ENCODE measurements at regions not wholly inside any gene's neighbourhood (a gene's known extent, or its start where the extent isn't known, plus 50 kb on each side); places are given as distances from the start of the nearest gene placed in this dataset.

DNA sequence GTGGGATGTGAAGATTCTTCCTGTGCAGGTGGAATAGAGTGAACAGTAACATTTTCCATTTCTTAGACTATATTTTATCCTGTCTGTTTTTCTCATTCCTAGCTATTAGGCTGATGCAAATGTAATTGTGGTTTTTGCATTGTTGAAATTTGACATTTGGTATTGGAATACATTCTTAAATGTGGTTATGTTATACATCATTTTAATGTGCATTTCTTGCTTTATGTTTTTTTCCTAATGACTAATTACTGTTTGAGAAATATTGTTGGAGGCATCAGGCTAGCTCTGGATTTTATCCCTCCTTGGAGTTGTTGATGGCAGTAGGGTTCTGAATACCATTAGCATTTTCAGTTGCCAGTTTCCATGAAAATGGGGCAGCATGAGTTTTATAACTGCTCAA is 75.9 kb upstream of the GNG2 start:
- no peaks in the 10 kb centered on the region for H4K20me1 ChIP-seq (ENCODE audit: insufficient read depth, low read length)
- H3K4me2 ChIP-seq (ENCODE audit: insufficient read depth, low read length), result no peak overlapping the region
- no peaks in the 10 kb centered on the region for H3K79me2 ChIP-seq (ENCODE audit: insufficient read depth, low read length)
- peaks cover 6% of the 10 kb centered on the region for H3K9me3 ChIP-seq (ENCODE audit: low read depth, low read length)
- H2AFZ ChIP-seq (ENCODE audit: low read length), result no peak overlapping the region
- H3K4me1 ChIP-seq (ENCODE audit: insufficient read depth, low read length), result peaks cover 11% of the 10 kb centered on the region
- TF ChIP-seq, protein P1, sequence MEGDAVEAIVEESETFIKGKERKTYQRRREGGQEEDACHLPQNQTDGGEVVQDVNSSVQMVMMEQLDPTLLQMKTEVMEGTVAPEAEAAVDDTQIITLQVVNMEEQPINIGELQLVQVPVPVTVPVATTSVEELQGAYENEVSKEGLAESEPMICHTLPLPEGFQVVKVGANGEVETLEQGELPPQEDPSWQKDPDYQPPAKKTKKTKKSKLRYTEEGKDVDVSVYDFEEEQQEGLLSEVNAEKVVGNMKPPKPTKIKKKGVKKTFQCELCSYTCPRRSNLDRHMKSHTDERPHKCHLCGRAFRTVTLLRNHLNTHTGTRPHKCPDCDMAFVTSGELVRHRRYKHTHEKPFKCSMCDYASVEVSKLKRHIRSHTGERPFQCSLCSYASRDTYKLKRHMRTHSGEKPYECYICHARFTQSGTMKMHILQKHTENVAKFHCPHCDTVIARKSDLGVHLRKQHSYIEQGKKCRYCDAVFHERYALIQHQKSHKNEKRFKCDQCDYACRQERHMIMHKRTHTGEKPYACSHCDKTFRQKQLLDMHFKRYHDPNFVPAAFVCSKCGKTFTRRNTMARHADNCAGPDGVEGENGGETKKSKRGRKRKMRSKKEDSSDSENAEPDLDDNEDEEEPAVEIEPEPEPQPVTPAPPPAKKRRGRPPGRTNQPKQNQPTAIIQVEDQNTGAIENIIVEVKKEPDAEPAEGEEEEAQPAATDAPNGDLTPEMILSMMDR (IDR thresholded peaks at IDR 0.05; ENCODE audit: extremely low read depth, low read depth, low read length), result no peak
- H3K36me3 ChIP-seq (ENCODE audit: insufficient read depth, low read length), result no peaks in the 10 kb centered on the region
- H3K27ac ChIP-seq (ENCODE audit: low read depth, low read length), result no peak overlapping the region
- DNase-seq (ENCODE audit: insufficient read length, low spot score, missing footprints), result no peak
- no peak overlapping the region for H3K4me3 ChIP-seq (ENCODE audit: insufficient read depth, low read length)
- H3K27me3 ChIP-seq (ENCODE audit: insufficient read depth, low read length), result peaks cover 6% of the 10 kb centered on the region

DNA sequence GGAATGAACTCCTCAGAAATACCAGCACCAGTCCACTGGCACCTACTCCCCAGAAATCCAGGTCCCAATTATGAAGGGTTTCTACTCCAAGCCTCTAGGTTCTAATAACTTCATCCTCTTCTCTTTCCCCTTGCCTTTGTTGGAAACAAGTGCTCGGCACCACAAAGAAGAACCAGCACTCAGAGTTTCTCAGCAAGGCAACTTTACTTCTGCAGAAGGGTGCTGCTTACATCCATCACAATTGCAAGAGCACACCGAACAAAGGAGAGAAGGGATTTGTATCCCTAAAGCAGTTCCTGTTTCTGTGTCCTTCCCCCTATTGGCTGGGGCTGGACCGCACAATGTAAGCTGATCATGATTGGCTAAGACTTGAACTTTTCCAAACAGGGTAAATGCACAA is 74.2 kb upstream of the GNG2 start:
- H3K4me1 ChIP-seq (ENCODE audit: insufficient read depth, low read length), result peaks cover 4% of the 10 kb centered on the region
- H3K27ac ChIP-seq (ENCODE audit: low read depth, low read length), result no peak overlapping the region
- H3K27me3 ChIP-seq (ENCODE audit: insufficient read depth, low read length), result peaks cover 6% of the 10 kb centered on the region
- no peaks in the 10 kb centered on the region for H3K79me2 ChIP-seq (ENCODE audit: insufficient read depth, low read length)
- TF ChIP-seq, protein P1 (IDR thresholded peaks at IDR 0.05; ENCODE audit: extremely low read depth, low read depth, low read length), result no peak
- H3K9me3 ChIP-seq (ENCODE audit: low read depth, low read length), result peaks cover 6% of the 10 kb centered on the region
- no peaks in the 10 kb centered on the region for H4K20me1 ChIP-seq (ENCODE audit: insufficient read depth, low read length)
- no peak overlapping the region for H2AFZ ChIP-seq (ENCODE audit: low read length)
- no peaks in the 10 kb centered on the region for H3K36me3 ChIP-seq (ENCODE audit: insufficient read depth, low read length)
- H3K4me3 ChIP-seq (ENCODE audit: insufficient read depth, low read length), result no peak overlapping the region
- DNase-seq (ENCODE audit: insufficient read length, low spot score, missing footprints), result no peak
- H3K4me2 ChIP-seq (ENCODE audit: insufficient read depth, low read length), result no peak overlapping the region

DNA sequence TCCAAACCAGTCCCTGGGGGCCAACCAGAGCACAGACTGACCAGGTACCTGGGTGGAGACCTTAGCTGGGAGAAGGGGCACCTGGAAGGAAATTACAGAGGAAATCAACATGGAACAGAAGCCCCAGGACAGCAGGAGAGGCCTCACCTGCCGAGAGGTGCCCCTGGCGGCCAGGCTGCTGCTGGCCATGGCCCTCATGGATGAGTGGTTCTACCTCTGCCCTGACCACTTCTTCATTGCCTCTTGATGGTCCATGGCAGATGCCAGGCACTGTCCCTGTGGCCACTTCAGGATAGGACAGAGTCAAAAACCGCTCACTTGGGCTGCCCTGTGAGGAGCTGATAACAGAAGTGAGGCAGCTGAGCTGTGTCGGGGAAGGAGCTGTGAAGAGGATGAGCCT is 73.1 kb upstream of the GNG2 start:
- TF ChIP-seq, protein P1 (IDR thresholded peaks at IDR 0.05; ENCODE audit: extremely low read depth, low read depth, low read length), result no peak
- no peak overlapping the region for H2AFZ ChIP-seq (ENCODE audit: low read length)
- DNase-seq (ENCODE audit: insufficient read length, low spot score, missing footprints), result no peak
- H3K4me3 ChIP-seq (ENCODE audit: insufficient read depth, low read length), result no peak overlapping the region
- H3K36me3 ChIP-seq (ENCODE audit: insufficient read depth, low read length), result no peaks in the 10 kb centered on the region
- H3K79me2 ChIP-seq (ENCODE audit: insufficient read depth, low read length), result no peaks in the 10 kb centered on the region
- no peak overlapping the region for H3K4me2 ChIP-seq (ENCODE audit: insufficient read depth, low read length)
- no peaks in the 10 kb centered on the region for H4K20me1 ChIP-seq (ENCODE audit: insufficient read depth, low read length)
- H3K27ac ChIP-seq (ENCODE audit: low read depth, low read length), result no peak overlapping the region
- peaks cover 4% of the 10 kb centered on the region for H3K4me1 ChIP-seq (ENCODE audit: insufficient read depth, low read length)
- H3K27me3 ChIP-seq (ENCODE audit: insufficient read depth, low read length), result peaks cover 14% of the 10 kb centered on the region
- H3K9me3 ChIP-seq (ENCODE audit: low read depth, low read length), result peaks cover 6% of the 10 kb centered on the region

DNA sequence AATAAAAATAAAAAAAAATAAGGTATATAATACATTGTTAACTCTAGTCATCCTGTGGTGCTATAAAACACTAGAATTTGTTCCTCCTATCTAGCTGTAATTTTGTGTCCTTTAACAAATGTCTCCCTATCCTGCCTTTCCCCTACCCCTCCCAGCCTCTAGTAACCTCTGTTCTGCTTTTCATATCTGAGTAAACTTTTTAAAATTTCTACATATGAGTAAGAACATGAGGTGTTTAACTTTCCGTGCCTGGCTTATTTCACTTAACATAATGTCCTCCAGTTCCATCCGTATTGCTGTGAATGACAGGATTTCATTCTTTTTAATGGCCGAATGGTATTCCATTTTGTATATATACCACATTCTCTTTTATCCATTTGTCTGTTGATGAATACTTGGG is 71.3 kb upstream of the GNG2 start:
- Histone ChIP-seq H3K4me2 (ENCODE audit: insufficient read depth, low read length) (no peak overlapping the region), H2AFZ (ENCODE audit: low read length) (no peak overlapping the region), H3K9me3 (ENCODE audit: low read depth, low read length) (peaks cover 6% of the 10 kb centered on the region), H4K20me1 (ENCODE audit: insufficient read depth, low read length) (no peaks in the 10 kb centered on the region), H3K79me2 (ENCODE audit: insufficient read depth, low read length) (no peaks in the 10 kb centered on the region), H3K4me1 (ENCODE audit: insufficient read depth, low read length) (no peaks in the 10 kb centered on the region), H3K27me3 (ENCODE audit: insufficient read depth, low read length) (peaks cover 14% of the 10 kb centered on the region), H3K27ac (ENCODE audit: low read depth, low read length) (no peak overlapping the region), H3K4me3 (ENCODE audit: insufficient read depth, low read length) (no peak overlapping the region), H3K36me3 (ENCODE audit: insufficient read depth, low read length) (no peaks in the 10 kb centered on the region)
- DNase-seq (ENCODE audit: insufficient read length, low spot score, missing footprints), result no peak
- TF ChIP-seq, protein P1 (IDR thresholded peaks at IDR 0.05; ENCODE audit: extremely low read depth, low read depth, low read length), result no peak

Data from osteoblast (primary cell).